CD4-positive, CD25-positive, alpha-beta regulatory T cell (primary cell): ENCODE measurements at regions not wholly inside any gene's neighbourhood (a gene's known extent, or its start where the extent isn't known, plus 50 kb on each side); places are given as distances from the start of the nearest gene placed in this dataset.
"Not testable (repeated sequence)": the region's sequence is repeated elsewhere in the genome, so short reads cannot be mapped to it uniquely, and the experiment has no call there.

Source experiments
- ATAC-seq, 2 donors: fragments of 150-1000 bp; cut with Tn5 transposase; one replicate each; pipeline ENCODE4 v1.10.0; 2021; ENCODE audit warnings: low read depth in 2 of 2, moderate number of reproducible peaks in 2 of 2, moderate library complexity in 1 of 2
- DNase-seq, 3 donors: peaks; one replicate each; pipeline versions ENCODE4 v3.0.0 to v3.0.0-alpha.2; 2012 to 2022; ENCODE audit warnings: mixed read lengths in 1 of 3
- H3K27ac ChIP-seq: one replicate; pipeline ENCODE4 v1.7.0; 2013; ENCODE audit warnings: mild to moderate bottlenecking, low read length; ENCODE audit not compliant: insufficient read depth, poor library complexity, severe bottlenecking
- H3K27me3 ChIP-seq: one replicate; pipeline ENCODE4 v1.7.0; 2013; ENCODE audit warnings: low read length; ENCODE audit not compliant: control insufficient read depth, insufficient read depth
- H3K36me3 ChIP-seq: one replicate; pipeline ENCODE4 v1.7.0; 2013; ENCODE audit warnings: mild to moderate bottlenecking, low read length, moderate library complexity; ENCODE audit not compliant: control insufficient read depth, insufficient read depth
- H3K4me1 ChIP-seq: 2 replicates; pipeline ENCODE4 v1.7.0; 2013; ENCODE audit warnings: mild to moderate bottlenecking, low read length; ENCODE audit not compliant: insufficient read depth, control insufficient read depth, poor library complexity, severe bottlenecking
- H3K4me3 ChIP-seq: one replicate; pipeline ENCODE4 v1.7.0; 2013; ENCODE audit warnings: low read depth, mild to moderate bottlenecking, low read length, moderate library complexity
- H3K9me3 ChIP-seq, 2 experiments: 1 replicate in 1 of 2; 2 replicates in 1 of 2; pipeline ENCODE4 v1.7.0; 2013; ENCODE audit warnings: low read length in 2 of 2, mild to moderate bottlenecking in 1 of 2, moderate library complexity in 1 of 2; ENCODE audit not compliant: control insufficient read depth in 2 of 2
- H3K27ac Mint-ChIP-seq, 3 donors: one replicate each; pipeline ENCODE4 v1.8.0; 2020 to 2022; ENCODE audit warnings: mild to moderate bottlenecking in 3 of 3, mixed read lengths in 3 of 3, moderate library complexity in 2 of 3
- H3K27me3 Mint-ChIP-seq: one replicate; pipeline ENCODE4 v1.8.0; 2022; ENCODE audit warnings: mild to moderate bottlenecking, mixed read lengths
- H3K36me3 Mint-ChIP-seq: one replicate; pipeline ENCODE4 v1.8.0; 2020; ENCODE audit warnings: mixed read lengths
- H3K4me1 Mint-ChIP-seq, 4 donors: one replicate each; pipeline ENCODE4 v1.8.0; 2020 to 2022; ENCODE audit warnings: mixed read lengths in 4 of 4, mild to moderate bottlenecking in 1 of 4
- H3K4me3 Mint-ChIP-seq, 4 donors: one replicate each; pipeline ENCODE4 v1.8.0; 2020 to 2022; ENCODE audit warnings: mild to moderate bottlenecking in 4 of 4, mixed read lengths in 4 of 4, moderate library complexity in 3 of 4
- H3K9me3 Mint-ChIP-seq, 7 donors: one replicate each; pipeline ENCODE4 v1.8.0; 2020 to 2022; ENCODE audit warnings: mixed read lengths in 7 of 7, mild to moderate bottlenecking in 3 of 7, moderate library complexity in 2 of 7

DNA sequence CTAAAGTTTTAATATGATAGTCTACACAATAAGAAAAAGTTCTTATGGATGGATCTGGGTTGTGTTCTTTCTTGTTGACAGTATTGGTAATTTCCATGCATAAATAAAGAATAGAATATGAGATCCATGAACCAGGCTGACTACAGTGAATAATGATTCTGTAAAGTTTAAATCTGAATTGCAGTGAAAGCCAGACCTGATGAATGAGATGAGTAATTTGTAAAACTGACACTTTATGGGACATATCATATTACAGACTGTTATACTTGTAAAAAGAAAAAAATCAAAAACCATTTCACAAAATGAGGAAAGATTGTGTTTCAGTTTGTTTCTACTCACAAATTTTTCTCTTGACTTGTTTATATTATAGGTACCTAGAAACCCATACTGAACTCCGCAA is 164.9 kb upstream of the SCN7A start:
- Histone ChIP-seq H3K27me3 (no peaks in the 10 kb centered on the region), H3K36me3 (no peaks in the 10 kb centered on the region), H3K27ac (no peak overlapping the region), H3K4me1 (no peaks in the 10 kb centered on the region), H3K4me3 (no peak overlapping the region), H3K9me3 (no peaks in the 10 kb centered on the region)
- DNase-seq (no peak), ATAC-seq (no peak)
- no peak overlapping the region for H3K4me3 Mint-ChIP-seq
- H3K36me3 Mint-ChIP-seq = no peaks in the 10 kb centered on the region
- H3K27me3 Mint-ChIP-seq = no peaks in the 10 kb centered on the region
- peaks cover 2 to 5% (median 5%) of the 10 kb centered on the region in 7 donors for H3K9me3 Mint-ChIP-seq
- no peak overlapping the region for H3K27ac Mint-ChIP-seq
- no peaks in the 10 kb centered on the region for H3K4me1 Mint-ChIP-seq

DNA sequence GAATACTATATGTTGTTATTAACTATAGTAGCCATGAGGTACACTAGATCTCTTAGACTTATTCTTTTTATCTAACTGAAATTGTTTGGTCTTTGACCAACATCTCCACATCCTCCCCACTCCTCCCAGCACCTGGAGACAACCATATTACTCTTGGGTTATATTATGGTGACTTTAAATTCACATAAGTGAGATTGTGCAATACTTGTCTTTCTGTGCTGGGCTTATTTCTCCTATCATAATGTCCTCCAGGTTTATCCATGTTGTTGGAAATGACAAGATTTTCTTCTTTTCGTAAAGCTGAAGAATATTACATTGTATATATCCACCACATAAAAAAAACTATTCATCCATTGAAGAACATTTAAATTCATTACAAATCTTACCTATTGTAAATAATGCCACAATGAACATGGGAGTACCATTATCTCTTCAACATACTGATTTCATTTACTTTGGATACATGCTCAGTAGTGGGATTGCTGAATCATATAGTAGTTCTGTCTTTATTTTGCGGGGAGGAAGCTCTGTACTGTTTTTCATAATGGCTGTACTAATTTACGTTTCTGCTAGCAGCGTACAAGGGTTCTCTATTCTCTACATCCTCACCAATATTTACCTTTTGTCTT is 159.2 kb upstream of the SCN7A start:
- H3K36me3 Mint-ChIP-seq = no peaks in the 10 kb centered on the region
- H3K27me3 Mint-ChIP-seq = no peaks in the 10 kb centered on the region
- H3K9me3 ChIP-seq = no peaks in the 10 kb centered on the region
- H3K27me3 ChIP-seq = no peaks in the 10 kb centered on the region
- H3K27ac ChIP-seq = no peak overlapping the region
- H3K27ac Mint-ChIP-seq = no peak overlapping the region
- no peaks in the 10 kb centered on the region for H3K36me3 ChIP-seq
- no peak overlapping the region for H3K4me3 ChIP-seq
- no peak for DNase-seq
- no peaks in the 10 kb centered on the region for H3K4me1 Mint-ChIP-seq
- H3K9me3 Mint-ChIP-seq = peaks cover 0 to 8% (median 2%) of the 10 kb centered on the region in 7 donors
- no peak for ATAC-seq
- no peaks in the 10 kb centered on the region for H3K4me1 ChIP-seq
- no peak overlapping the region for H3K4me3 Mint-ChIP-seq

DNA sequence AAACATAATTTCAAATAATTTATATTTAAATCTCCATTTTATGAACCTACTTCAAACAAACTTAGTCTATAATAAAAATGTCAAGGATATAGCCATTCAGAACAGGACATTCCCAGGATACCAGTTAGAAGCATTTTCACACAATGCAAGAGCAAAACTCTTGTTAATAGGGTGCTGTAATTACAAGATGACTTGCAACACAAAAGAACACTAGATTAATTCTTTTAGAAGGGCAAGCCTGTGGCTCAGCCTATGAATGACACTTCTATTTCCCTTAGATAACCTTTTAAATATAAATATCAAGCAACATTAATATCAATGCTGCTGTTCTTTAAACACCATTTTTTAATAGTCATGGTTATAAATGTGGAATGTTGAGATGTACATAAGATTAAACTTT is 157.9 kb upstream of the SCN7A start:
- Mint-ChIP-seq H3K4me3 (no peak overlapping the region), H3K27ac (no peak overlapping the region), H3K9me3 (peaks cover 0 to 8% (median 0%) of the 10 kb centered on the region in 7 donors), H3K4me1 (no peaks in the 10 kb centered on the region), H3K27me3 (no peaks in the 10 kb centered on the region), H3K36me3 (no peaks in the 10 kb centered on the region)
- H3K27me3 ChIP-seq = no peaks in the 10 kb centered on the region
- no peak overlapping the region for H3K4me3 ChIP-seq
- ATAC-seq (no peak), DNase-seq (no peak)
- no peak overlapping the region for H3K27ac ChIP-seq
- H3K36me3 ChIP-seq = no peaks in the 10 kb centered on the region
- no peaks in the 10 kb centered on the region for H3K4me1 ChIP-seq
- H3K9me3 ChIP-seq = no peaks in the 10 kb centered on the region

DNA sequence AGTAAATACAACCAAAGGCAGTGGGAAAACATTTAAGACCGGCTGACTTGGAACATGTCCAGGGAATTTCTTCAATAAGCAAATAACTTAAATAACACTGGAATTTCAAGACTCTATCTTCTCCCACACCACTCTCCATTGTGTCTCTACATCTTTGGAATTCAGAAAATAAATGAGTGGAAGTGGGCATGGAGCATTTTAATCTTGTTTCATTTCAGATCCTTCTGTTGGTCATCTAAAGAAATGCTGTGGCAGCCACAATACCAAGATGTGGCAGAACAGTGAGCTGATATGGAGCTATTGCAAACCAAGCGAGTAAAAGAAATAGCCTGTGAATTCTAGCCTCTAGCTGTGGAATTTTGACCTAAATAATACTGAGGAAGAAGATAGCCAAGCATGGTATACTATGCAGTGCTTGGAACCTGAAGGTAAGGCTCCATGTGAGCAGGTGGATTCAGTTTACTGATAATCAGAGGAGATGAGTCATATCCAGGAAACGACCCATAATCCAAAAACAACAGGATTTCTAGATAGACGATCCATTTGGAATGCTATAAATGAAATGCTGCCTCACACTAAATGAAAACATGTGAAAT is 157.1 kb upstream of the SCN7A start:
- peaks cover 0 to 8% (median 2%) of the 10 kb centered on the region in 7 donors for H3K9me3 Mint-ChIP-seq
- H3K36me3 Mint-ChIP-seq = no peaks in the 10 kb centered on the region
- no peaks in the 10 kb centered on the region for H3K27me3 ChIP-seq
- no peaks in the 10 kb centered on the region for H3K27me3 Mint-ChIP-seq
- H3K4me3 Mint-ChIP-seq = no peak overlapping the region
- H3K9me3 ChIP-seq = no peaks in the 10 kb centered on the region
- H3K27ac Mint-ChIP-seq = no peak overlapping the region
- H3K36me3 ChIP-seq = no peaks in the 10 kb centered on the region
- ATAC-seq (no peak), DNase-seq (no peak)
- no peak overlapping the region for H3K27ac ChIP-seq
- H3K4me1 Mint-ChIP-seq = no peaks in the 10 kb centered on the region
- no peaks in the 10 kb centered on the region for H3K4me1 ChIP-seq
- H3K4me3 ChIP-seq = no peak overlapping the region

DNA sequence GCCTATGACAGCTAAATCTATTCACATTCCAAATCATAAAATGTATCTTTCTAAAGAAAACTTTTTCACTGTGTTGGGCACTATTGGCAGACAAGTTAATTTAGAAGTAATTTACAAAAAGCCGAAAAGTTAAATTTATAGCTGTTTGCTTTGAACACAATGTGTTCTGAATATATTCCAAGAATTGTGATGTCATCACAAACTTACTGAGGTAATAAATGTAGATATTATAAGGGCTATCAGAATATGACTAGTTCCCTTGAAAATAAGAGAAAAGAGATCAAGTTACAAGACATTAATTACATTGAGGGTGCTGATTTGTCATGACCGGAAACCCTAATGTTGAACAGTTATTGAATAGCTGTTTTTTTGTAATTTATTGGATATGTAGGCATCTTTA is 153.9 kb upstream of the SCN7A start:
- Histone ChIP-seq H3K4me1 (no peaks in the 10 kb centered on the region), H3K27me3 (no peaks in the 10 kb centered on the region), H3K4me3 (no peak overlapping the region), H3K9me3 (no peaks in the 10 kb centered on the region), H3K27ac (no peak overlapping the region), H3K36me3 (no peaks in the 10 kb centered on the region)
- no peak overlapping the region for H3K27ac Mint-ChIP-seq
- H3K36me3 Mint-ChIP-seq = no peaks in the 10 kb centered on the region
- ATAC-seq (no peak), DNase-seq (no peak)
- H3K4me1 Mint-ChIP-seq = no peaks in the 10 kb centered on the region
- no peaks in the 10 kb centered on the region for H3K27me3 Mint-ChIP-seq
- H3K9me3 Mint-ChIP-seq = peaks cover 0 to 10% (median 0%) of the 10 kb centered on the region in 7 donors
- H3K4me3 Mint-ChIP-seq = no peak overlapping the region

DNA sequence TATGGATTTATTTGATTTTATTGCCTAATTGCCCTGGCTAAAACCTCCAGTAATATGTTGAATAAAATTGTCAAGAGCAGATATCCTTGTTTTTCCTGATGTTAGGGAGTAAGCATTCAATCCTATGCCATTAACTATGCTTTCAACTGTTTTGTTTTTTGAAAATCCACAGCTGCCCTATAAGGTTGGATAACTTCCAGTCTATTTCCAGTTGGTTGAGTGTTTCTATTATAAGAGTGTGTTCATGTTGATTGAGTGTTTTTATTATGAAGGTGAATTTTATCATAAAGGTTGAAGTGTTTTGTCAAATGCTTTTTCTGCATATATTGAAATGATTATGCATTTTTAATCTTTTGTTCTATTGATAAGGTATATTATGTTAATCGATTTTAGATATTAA is 149.9 kb upstream of the SCN7A start:
- H3K27me3 ChIP-seq = no peaks in the 10 kb centered on the region
- Mint-ChIP-seq H3K27ac (no peak overlapping the region), H3K9me3 (peaks cover 0 to 15% (median 2%) of the 10 kb centered on the region in 7 donors), H3K36me3 (no peaks in the 10 kb centered on the region), H3K4me1 (no peaks in the 10 kb centered on the region), H3K27me3 (no peaks in the 10 kb centered on the region), H3K4me3 (no peak overlapping the region)
- no peak overlapping the region for H3K4me3 ChIP-seq
- no peak for DNase-seq
- no peaks in the 10 kb centered on the region for H3K4me1 ChIP-seq
- H3K9me3 ChIP-seq = no peaks in the 10 kb centered on the region
- H3K36me3 ChIP-seq = no peaks in the 10 kb centered on the region
- H3K27ac ChIP-seq = no peak overlapping the region
- no peak for ATAC-seq

DNA sequence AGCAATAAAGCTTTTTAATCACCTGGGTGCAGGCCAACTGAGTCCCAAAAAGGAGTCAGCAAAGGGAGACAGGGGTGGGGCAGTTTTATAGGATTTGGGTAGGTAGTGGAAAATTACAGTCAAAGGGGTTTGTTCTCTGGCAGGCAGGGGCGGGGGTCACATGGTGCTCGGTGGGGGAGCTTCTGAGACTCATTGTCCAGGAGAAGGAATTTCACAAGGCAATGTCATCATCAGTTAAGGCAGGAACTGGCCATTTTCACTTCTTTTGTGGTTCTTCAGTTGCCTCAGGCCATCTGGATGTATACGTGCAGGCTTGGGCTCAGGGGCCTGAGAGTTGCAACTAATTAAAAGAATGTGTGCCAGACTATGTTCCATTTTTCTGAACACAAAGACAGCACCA is 147.5 kb upstream of the SCN7A start:
- H3K36me3 Mint-ChIP-seq, H3K27me3 ChIP-seq, DNase-seq, ATAC-seq, H3K4me3 ChIP-seq, H3K27ac Mint-ChIP-seq, H3K4me1 Mint-ChIP-seq, H3K9me3 ChIP-seq, H3K4me1 ChIP-seq, H3K36me3 ChIP-seq, H3K4me3 Mint-ChIP-seq, H3K27ac ChIP-seq, H3K27me3 Mint-ChIP-seq: not testable (repeated sequence)
- H3K9me3 Mint-ChIP-seq = peaks cover 0 to 11% (median 2%) of the 10 kb centered on the region in 7 donors

DNA sequence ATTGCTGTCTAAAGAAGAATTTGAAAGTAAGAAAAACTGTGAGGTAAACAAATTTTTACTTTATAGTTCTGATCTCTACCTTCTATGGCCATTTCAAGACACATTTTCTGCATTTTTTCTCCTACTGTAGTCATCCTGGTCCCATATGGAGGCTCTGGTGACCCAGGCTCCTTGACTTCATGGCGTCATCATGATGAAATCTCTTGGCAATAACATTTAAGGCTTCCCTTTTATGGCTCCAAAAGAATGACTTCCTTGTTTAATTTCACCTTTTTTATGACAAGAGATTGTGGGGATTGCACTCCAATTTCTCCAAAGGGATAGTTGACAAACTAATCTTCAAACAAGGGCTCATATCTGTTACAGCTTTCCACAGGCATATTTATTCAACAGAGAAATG is 143.0 kb upstream of the SCN7A start:
- H3K4me1 ChIP-seq = no peaks in the 10 kb centered on the region
- no peaks in the 10 kb centered on the region for H3K27me3 ChIP-seq
- ATAC-seq = no peak
- Mint-ChIP-seq H3K4me3 (no peak overlapping the region), H3K27ac (no peak overlapping the region), H3K36me3 (no peaks in the 10 kb centered on the region), H3K9me3 (peaks cover 0 to 11% (median 3%) of the 10 kb centered on the region in 7 donors), H3K27me3 (no peaks in the 10 kb centered on the region), H3K4me1 (no peaks in the 10 kb centered on the region)
- no peak overlapping the region for H3K4me3 ChIP-seq
- H3K27ac ChIP-seq = no peak overlapping the region
- H3K9me3 ChIP-seq = no peaks in the 10 kb centered on the region
- DNase-seq = no peak
- no peaks in the 10 kb centered on the region for H3K36me3 ChIP-seq
